GM19463 (cell line): ENCODE measurements at regions not wholly inside any gene's neighbourhood (a gene's known extent, or its start where the extent isn't known, plus 50 kb on each side); places are given as distances from the start of the nearest gene placed in this dataset.
A peak's percentile ranks its signal among the peaks of the same experiment; 100 is the strongest.

Source experiments
- ATAC-seq: cut with Tn5 transposase; IDR thresholded peaks from one replicate; pipeline ENCODE4 v1.9.1; 2021; ENCODE audit warnings: mild to moderate bottlenecking, moderate library complexity; ENCODE audit not compliant: unreplicated experiment

GRCh38 chr12:46908936-46909635 lies 83.3 kb upstream of the SLC38A4 start:
- no peak for ATAC-seq

- ATAC-seq: no peak
Measured at GRCh38 chr12:46910830-46911229, 85.0 kb upstream of the SLC38A4 start.

GRCh38 chr12:46914336-46914735 lies 88.5 kb upstream of the SLC38A4 start:
- no peak for ATAC-seq

- no peak for ATAC-seq
Measured at GRCh38 chr12:46915082-46915481, 89.3 kb upstream of the SLC38A4 start.

- ATAC-seq: no peak
Measured at GRCh38 chr12:46915836-46916235, 90.0 kb upstream of the SLC38A4 start.

GRCh38 chr12:46916796-46917419 lies 91.1 kb upstream of the SLC38A4 start:
- ATAC-seq: no peak

GRCh38 chr12:46917821-46918220 lies 92.0 kb upstream of the SLC38A4 start:
- no peak for ATAC-seq

GRCh38 chr12:46918631-46919030 lies 92.8 kb upstream of the SLC38A4 start:
- ATAC-seq: no peak

GRCh38 chr12:46919666-46920400 lies 94.0 kb upstream of the SLC38A4 start:
- no peak for ATAC-seq

- ATAC-seq: peak; percentile 89
Measured at GRCh38 chr12:46920499-46920898, 94.7 kb upstream of the SLC38A4 start.

- peak; percentile 15 for ATAC-seq
Measured at GRCh38 chr12:46921048-46921763, 95.4 kb upstream of the SLC38A4 start.

- no peak for ATAC-seq
Measured at GRCh38 chr12:46921764-46922133, 96.0 kb upstream of the SLC38A4 start.

- ATAC-seq: no peak
Measured at GRCh38 chr12:46926526-46926925, 100.7 kb upstream of the SLC38A4 start.

- ATAC-seq: no peak
Measured at GRCh38 chr12:46930101-46930500, 104.3 kb upstream of the SLC38A4 start.

- ATAC-seq: no peak
Measured at GRCh38 chr12:46933947-46934346, 108.2 kb upstream of the SLC38A4 start.

GRCh38 chr12:46934374-46935111 lies 108.7 kb upstream of the SLC38A4 start:
- ATAC-seq: no peak

GRCh38 chr12:46935271-46935847 lies 109.6 kb upstream of the SLC38A4 start:
- no peak for ATAC-seq

- ATAC-seq: no peak
Measured at GRCh38 chr12:46936042-46936441, 110.2 kb upstream of the SLC38A4 start.

GRCh38 chr12:46938071-46938678 lies 112.4 kb upstream of the SLC38A4 start:
- ATAC-seq: peak; percentile 74

- ATAC-seq: no peak
Measured at GRCh38 chr12:46941981-46942380, 116.2 kb upstream of the SLC38A4 start.
